CD1c-positive myeloid dendritic cell (primary cell): ENCODE measurements at regions not wholly inside any gene's neighbourhood (a gene's known extent, or its start where the extent isn't known, plus 50 kb on each side); places are given as distances from the start of the nearest gene placed in this dataset.

Experiments
- DNase-seq: peaks from one replicate; pipeline ENCODE4 v3.0.0-alpha.2; 2016; ENCODE audit errors: extremely low spot score

DNA sequence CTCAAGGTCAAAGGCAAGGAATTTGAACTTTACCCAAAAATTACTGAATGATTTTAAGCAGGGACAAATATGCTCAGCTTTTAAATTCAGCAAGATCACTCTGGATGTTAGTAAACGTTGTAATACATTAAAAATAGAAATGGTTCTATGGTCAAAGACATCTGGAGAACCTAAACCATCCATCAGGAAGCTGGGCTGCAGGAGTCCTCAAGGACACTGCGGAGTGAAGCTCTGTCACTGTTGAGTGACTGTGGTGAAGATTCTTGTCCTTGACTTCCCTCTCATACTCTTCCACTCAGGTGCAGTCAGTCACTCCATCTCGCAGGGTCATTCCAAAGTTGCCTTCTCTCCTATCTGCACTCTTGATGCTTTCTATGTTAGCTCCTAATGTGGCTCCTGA lies 450.7 kb downstream of the FOXO1 start:
- no peak for DNase-seq

DNA sequence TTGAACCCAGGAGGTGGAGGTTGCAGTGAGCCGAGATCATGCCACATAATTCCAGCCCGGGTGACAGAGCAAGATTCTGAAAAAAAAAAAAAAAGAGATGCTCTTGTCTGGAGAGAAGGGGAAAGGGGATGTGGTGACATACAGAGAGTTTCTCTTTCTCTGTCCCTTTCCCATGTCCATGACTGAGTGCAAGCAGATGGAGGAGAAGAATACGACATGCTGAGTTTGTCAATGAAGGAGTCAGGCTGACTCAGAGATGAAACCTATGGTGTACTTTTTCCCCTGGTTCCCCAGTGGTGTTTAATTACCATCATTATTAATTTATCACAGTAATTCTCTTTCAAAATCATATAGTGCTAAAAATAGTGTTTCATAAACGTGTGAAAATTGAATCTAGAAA lies 448.8 kb downstream of the FOXO1 start:
- no peak for DNase-seq

DNA sequence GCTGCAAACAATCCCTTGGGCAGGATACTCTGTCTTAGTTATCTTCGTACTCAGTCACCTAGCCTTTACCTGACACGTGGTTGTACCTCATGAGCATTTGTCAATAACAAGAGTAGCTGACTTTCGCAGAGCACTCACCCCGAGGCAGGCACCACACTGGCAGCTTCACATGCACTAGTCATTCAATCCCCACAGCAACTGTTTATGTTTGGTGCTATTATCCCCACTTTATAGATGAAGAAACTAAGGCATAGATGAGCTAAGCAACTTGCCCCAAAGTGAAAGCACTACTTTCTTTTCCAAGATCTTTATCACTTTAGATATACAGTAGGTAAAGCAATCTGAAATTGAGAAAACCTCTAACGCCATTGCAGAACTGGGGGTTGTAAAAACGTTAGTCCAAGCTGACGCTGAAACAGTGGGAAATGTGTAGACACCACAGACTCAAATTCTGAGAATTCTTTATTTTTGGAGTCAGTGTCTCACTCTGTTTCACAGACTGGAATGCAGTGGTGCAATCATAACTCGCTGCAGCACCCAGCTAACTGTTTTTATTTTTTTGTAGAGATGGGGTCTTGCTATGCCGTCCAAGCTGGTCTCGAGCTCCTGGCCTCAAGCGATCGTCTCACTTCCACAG lies 446.0 kb downstream of the FOXO1 start:
- no peak for DNase-seq

DNA sequence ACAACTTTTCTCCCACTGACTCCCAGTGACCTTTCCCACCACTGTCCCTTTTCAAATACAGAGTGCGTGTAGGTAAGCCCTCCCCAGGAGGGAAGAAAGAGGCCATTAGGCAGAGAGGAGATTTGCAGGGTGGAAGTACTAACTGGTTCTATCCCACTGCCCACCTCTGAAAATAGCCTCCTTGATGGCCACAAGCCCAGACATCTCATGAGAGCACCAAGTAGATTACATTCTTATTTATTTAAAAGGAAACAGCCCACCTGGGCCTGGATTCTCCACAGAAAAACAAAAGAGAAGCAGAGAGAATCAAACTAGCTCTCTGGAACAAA lies 445.3 kb downstream of the FOXO1 start:
- DNase-seq, result no peak

DNA sequence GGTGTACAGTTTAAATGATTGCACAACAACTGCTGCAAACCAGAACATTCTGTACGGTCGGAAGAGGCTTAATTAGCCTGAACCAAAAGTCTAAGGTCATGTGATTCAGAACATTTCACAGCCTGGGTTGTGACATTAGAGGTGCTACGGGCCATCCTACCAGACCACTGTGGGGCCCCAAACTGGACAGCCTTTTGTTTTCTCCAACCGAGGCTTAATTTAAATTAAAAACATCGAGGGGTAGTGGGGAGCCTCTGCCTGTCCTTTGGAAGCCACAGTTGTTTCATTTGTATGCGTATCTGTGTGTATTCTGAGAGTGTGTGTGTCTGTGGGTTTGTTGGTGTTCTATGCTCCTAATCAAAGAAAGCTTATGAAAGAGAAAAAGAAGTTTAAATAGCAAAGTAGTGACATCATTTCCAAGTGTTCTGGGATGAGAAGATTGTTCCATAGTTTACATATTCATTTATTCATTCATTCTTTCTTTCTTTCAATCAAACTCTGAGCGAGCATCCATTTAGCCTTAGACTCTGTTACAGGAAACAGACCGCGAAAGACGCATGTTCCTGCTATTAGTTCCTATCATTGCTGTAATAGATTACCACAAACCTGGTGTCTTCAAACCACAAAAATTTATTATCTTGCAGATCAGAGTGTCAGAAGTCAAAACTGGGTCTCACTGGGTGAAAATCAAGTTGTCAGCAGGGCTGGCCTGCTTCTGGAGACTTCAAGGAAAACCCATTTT lies 444.8 kb downstream of the FOXO1 start:
- DNase-seq, result peak; percentile 13

DNA sequence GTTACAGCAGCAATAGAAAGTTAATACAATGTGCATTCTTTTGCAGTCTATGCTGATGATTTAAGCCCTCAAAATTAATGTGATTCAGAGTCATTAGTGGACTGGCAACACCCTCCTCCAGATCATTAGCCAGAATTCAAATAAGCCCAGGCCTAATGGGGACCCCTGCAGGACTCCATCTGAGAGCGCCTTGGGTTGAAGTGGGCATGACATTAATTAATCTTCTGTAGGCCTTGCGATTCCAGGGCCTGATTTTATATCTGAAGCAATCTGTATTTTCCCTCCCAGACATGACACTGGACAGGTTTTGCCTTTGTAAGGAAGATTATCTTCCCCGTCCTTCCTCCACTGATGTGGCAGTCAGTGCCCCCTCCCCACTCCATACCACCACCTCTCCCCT lies 442.9 kb downstream of the FOXO1 start:
- DNase-seq, result no peak

DNA sequence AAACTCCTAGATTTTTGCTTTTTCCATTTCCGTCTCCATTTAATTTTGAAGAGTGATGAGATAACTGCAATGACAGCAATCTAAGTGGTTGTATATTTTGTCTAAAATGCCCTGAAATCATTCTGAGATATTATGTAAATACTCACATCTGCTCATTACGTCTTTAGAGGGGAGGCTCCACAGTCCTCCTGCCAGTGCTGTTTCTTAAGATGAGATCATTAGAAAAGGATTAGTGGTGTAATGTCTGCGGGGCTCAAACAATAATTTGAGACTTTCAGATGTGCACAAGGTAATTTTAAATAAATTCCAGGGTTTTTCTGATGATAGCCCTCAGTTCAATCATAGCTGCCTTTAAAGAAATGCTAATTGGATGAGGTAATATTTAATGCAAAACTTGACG lies 437.9 kb downstream of the FOXO1 start:
- no peak for DNase-seq

DNA sequence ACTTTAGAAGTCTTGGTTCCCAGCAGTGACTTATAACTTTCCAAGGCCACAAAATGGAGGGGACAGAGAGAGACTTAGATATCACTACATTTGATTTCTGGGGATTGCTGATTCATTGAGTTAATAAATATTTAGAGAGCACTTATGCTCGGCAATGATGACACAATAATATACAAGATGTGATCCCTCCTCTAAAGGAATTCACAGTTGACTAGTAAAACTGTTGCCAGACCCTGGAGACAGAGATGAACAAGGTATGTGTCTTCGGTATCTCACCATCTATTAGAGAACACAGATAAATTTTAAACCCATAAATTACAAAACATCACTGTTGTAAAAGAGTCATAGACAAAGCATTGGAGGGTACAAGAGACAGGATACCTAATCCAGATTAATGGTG lies 437.5 kb downstream of the FOXO1 start:
- no peak for DNase-seq

DNA sequence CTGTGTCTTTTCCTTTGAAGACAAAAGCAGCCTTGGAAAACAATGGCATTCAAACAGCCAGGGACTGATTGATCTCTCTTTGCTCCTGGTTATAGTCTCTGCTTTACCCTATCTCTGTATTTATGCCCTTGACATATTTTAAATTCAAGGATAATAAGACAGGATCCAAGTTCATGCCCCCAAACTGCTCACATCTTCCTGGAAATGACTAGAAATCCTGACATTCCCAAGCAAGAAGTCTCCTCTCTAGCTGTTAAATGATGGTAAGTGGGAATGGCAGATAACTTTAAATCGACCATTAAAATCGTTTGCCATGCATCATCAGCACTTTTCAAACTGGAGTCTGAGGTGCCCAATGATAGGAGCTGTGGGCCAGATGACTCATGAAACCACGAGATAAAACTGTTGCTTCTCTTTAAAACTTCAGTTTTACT lies 435.6 kb downstream of the FOXO1 start:
- no peak for DNase-seq

DNA sequence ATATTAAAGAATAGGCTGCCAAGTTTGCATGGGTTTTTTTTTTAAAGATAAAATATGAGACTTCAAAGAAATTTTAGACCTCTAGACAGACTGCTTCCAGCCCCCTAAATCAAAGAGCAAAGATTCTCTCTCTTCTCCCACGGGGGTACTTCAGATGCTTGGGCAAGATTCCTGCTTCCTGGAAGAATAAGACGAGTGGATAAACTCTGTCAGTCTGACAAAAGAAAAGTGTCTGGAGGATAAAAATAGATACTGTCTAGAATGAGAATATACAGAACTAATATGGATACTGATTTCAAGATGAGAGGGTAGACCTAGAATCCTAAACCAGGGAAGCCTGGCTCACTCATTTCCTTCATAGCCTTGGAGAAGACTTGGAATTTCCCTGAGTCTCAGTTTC lies 435.1 kb downstream of the FOXO1 start:
- DNase-seq, result no peak

DNA sequence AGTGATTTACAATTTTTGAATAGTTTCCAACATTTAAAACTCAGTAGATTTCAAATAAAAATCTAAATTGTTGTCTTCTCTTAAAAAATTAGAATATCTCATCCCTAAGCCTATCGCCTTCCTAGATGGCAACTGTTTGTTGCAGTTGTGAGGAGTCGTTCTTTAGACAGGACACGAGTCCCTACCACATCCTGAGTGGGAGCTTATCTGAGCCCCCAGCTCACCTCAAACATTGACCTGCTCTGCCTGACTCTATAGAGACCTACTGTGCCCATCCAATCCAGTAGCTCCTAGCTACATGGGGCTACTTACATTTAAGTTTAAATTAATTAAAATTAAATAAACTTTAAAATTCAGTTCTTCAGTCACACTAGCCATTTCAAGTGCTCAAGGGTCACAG lies 434.7 kb downstream of the FOXO1 start:
- no peak for DNase-seq

DNA sequence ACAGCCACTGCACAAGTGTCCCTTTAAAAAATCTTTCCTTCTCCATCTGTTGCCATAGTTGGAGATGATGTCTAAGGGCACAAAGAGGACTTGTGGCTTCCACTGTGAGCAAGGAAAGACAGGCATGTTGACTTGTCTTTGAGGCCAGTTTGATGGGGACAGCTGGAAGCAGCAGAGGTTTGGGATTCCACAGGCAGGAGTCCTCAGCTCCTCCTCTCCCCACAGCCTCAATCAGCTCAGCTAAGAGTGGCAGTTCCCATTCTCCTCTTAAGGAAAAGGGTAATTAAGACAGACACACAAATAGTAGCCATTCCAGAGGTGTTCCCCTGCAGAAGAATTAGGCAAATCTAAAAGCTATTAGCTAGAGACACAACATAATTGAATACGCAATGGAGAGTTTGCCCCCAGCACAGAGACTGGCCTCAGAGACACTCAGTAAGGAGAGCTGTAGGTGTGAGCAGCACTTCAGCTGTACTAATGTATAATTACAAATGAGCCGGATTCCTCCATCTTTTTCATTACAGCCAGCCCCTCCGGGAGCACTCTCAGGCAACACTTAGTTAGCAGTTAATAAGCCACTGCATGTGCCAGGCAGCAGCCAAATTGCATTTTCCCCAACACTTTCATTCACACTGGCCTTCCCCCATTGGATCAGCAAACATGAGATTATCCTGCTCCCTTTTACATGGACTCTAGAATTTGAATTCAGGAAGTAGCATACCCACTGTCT lies 434.0 kb downstream of the FOXO1 start:
- no peak for DNase-seq

DNA sequence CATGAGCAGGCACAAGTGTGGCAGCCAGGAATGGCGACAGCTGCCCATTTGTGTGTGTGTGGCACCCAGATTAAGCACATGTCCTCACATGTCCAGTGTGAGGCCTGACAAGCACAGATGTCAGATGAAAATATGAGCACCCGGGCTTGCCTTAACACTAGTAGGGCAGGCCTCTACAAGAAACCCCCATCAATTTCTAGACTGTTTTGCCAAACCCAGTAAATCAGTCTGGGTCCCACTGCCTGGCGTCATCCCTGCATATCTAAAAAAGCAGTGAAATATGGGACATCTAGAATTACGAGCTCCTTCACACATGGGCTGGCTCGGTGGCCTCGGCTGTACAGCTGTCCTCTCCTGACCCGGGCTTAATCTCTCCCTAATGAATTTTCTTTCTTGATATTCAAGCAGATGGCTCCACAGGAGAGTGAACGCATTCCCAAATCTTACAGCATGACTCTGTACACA lies 432.7 kb downstream of the FOXO1 start:
- DNase-seq, result no peak

DNA sequence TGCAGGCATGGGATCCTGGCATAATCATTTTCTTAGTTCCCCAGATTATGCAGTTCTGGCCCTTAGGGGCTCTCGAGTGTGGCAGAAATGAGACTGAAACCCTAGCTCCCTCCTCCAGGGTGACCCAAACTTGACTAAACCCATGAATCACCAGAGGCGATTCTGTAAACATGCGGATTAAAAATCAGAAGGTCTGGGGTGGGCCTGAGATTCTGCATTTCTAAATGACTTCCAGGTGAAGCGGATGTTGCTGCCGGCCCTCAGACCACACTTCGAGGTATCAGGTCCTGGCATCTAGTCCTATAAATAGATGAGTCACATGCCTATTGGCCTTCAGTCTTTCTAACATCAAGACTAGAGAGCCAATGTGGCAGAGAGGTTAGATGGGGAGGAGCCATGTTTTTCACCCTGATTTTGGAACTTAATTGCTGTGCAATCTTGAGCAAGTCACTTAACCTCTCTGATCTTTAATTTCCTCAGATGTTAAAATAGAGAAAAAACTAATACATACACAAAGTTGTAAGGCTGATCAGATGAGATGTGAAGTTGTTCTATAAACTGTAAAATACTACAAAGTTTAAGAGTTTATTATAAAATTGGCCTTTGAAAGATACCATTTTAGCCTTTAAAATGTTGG lies 431.2 kb downstream of the FOXO1 start:
- DNase-seq, result no peak

DNA sequence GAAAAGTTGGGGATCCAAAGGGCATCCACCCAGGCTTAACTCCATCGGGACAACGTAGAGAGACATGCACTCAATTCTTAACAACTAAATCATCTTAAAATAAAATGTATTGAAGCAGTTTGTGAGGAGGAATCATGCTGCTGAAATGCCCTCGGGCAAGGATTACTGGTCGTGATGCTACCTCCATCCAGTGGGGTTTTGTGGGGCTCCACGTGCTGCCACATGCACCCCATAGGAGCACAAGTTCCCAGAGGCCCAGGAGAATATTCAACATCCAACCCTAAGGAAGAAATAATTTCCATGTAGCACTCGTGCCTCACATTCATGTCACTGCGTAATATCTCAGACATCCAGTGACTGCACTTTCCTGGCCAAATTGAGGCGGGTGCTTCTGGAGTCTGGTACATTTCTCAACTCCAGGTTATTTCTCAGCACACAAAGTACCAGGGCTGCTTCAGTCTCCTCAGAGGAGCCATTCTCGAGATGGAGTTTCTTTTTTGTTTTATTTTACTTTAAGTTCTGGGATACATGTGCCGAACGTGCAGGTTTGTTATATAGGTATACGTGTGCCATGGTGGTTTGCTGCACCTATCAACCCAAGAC lies 429.8 kb downstream of the FOXO1 start:
- DNase-seq, result no peak

DNA sequence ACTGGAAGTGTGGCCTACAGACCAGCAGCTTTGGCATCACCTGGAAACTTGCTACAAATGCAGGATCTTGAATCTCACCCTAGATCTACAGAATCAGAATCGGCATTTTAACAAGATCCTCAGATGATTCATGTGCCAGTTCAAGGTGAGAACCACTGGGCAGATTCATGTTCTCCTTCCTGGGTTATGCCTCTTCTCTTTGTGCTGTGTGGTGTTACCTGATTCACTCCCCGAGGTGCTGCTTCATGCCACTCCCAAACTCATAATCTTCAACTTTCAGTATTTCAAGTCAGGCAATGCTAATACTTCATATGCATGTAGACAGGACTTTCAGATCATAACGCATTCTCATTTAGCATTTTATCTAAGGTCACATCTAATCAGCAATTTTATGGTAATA lies 427.7 kb downstream of the FOXO1 start:
- DNase-seq, result no peak

DNA sequence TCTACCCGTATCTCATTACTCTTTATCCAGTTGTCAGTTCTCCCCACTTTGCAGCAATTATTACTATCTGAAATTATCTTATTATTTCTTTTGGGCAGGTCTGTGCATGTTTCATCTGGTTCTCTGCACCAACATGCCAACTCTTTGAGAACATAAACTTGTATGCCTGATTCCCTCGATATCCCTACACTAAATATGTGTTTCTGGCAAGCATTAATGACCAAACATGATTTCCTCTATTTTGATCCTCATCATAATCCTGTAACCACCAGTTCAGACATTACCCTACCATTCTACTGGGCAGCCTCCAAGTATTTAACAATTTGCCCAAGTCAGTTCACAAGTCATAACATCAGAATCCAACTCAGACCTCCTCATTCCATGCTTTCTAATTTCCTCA lies 426.1 kb downstream of the FOXO1 start:
- no peak for DNase-seq

DNA sequence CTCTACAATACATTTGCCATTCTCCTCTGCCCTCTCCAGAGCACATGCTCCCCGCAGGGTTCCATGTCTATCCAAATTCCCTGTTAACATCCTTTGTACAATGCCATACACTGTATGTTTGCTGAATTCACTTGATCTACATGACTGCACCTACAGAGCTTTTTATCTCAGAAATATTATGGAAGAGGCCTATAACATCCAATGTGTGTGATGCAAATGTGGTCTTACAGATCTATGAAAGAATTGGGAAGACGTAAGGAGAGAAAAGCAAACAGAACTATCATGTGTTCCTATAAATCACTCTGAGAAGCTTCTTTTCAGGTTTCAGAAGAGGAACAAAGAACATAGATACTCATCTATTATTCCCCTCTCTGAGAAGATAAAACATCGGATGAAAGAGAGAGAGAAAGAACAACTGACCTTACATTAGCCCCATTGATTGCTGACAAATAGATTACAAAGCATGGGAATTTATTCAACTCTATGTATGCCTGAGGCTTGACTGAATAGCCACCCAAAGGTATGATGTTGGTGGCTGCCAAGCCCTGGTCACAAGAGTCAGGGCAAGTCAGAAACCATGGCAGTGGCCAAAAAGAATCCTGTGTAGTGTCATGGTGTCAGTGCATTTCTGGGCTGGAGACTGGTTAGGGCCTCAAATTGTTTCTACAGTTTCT lies 425.2 kb downstream of the FOXO1 start:
- no peak for DNase-seq

DNA sequence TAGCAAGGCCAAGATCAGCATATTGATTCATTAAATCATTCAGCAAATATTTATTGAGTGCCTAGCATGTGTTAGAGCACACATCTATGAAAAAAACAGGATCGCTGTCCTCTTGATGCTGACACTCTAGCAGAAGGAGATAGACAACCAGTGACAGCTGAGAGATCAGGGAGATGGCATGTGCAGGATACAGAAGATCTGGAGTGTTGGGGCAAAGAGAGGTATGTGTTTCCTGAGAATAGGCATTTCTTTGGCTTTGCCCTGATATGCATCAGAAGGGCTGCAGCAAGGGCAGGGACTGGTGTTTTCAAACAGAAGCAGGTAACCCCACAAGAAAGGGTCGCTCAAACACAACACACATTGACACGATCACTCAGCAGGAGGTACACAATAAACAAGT lies 423.4 kb downstream of the FOXO1 start:
- DNase-seq, result no peak

DNA sequence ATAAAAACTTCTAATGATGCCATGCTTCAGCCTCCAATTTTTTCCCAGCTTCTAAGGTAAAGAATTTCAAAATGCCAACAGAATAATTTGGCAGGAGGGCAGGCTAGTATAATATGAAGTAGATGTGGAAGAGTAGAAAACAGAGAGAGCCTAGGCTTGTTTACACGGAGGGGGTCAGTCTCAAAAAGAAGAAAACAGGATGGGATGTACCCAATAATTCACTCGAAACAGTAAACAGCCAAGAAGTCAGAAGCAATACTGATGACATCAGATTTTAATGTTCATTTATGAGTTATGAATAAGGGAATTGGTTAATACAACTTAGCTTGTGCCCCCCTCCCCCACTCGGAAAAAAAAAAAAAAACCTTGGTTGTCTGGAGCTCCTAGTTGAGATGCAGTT lies 422.5 kb downstream of the FOXO1 start:
- no peak for DNase-seq

DNA sequence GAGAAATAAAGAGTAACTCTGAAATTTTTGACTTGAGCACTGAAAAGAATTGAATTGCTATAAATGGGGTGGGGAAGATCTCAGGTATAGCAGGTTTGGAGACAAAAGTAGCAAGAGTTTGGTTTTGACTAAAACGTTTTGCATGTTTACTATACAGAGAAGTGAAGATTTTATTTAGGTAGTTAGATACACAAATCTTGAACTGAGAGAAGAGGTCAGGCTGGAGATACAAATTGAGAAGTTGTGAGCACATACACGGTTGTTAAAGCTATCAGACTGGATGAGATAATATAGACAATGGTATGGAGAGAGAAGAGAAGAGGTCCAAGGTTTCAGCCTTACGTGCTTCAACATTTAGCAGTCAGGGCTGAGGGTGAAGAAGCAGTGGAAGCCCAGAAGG lies 420.9 kb downstream of the FOXO1 start:
- DNase-seq, result no peak

DNA sequence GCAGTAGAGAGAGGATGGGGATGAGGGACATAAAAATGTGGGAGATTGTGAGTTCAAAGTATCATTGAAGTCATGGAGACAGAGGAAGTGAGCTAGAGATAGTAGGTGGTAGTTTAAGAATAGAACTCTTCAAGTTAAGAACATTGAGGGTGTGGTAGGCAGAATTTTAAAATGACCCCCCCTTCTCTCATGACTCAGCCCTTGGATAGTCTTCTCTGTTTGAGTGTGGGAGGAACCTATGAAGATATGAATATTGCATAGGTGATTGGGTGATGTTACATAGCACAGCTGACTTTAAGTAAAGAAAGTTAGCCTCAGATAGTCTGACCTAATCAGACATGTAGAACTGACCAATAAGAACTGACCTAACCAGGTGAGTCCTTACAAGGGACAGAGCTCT lies 418.6 kb downstream of the FOXO1 start:
- DNase-seq, result peak; percentile 45
